ENCODE measurements at regions not wholly inside any gene's neighbourhood (a gene's known extent, or its start where the extent isn't known, plus 50 kb on each side); places are given as distances from the start of the nearest gene placed in this dataset.

- DNase-seq (ENCODE audit: low spot score): no peak
Measured at GRCh38 chr6:19033683-19034082, 646.5 kb downstream of the RNF144B start.

GRCh38 chr6:19034986-19035385, 647.8 kb downstream of the RNF144B start:
- no peak for DNase-seq (ENCODE audit: low spot score)

- DNase-seq (ENCODE audit: low spot score): no peak
Measured at GRCh38 chr6:19035461-19036195, 648.5 kb downstream of the RNF144B start.

- DNase-seq (ENCODE audit: low spot score): no peak
Measured at GRCh38 chr6:19036196-19036555, 649.0 kb downstream of the RNF144B start.

- no peak for DNase-seq (ENCODE audit: low spot score)
Measured at GRCh38 chr6:19037607-19038006, 650.5 kb downstream of the RNF144B start.

- no peak for DNase-seq (ENCODE audit: low spot score)
Measured at GRCh38 chr6:19039287-19039686, 652.1 kb downstream of the RNF144B start.

GRCh38 chr6:19041906-19042305, 654.8 kb downstream of the RNF144B start:
- no peak for DNase-seq (ENCODE audit: low spot score)

- no peak for DNase-seq (ENCODE audit: low spot score)
Measured at GRCh38 chr6:19042420-19042819, 655.3 kb downstream of the RNF144B start.

- no peak for DNase-seq (ENCODE audit: low spot score)
Measured at GRCh38 chr6:19050765-19051164, 663.6 kb downstream of the RNF144B start.

GRCh38 chr6:19052219-19052618, 665.1 kb downstream of the RNF144B start:
- no peak for DNase-seq (ENCODE audit: low spot score)

- no peak for DNase-seq (ENCODE audit: low spot score)
Measured at GRCh38 chr6:19059102-19059501, 672.0 kb downstream of the RNF144B start.

GRCh38 chr6:19067165-19067564, 680.0 kb downstream of the RNF144B start:
- DNase-seq (ENCODE audit: low spot score): no peak

- DNase-seq (ENCODE audit: low spot score): no peak
Measured at GRCh38 chr6:19070520-19070919, 683.4 kb downstream of the RNF144B start.

GRCh38 chr6:19083801-19084200, 696.7 kb downstream of the RNF144B start:
- DNase-seq (ENCODE audit: low spot score): no peak

- no peak for DNase-seq (ENCODE audit: low spot score)
Measured at GRCh38 chr6:19086480-19086879, 699.3 kb downstream of the RNF144B start.

GRCh38 chr6:19087296-19087695, 700.1 kb downstream of the RNF144B start:
- no peak for DNase-seq (ENCODE audit: low spot score)

- no peak for DNase-seq (ENCODE audit: low spot score)
Measured at GRCh38 chr6:19087897-19088296, 700.7 kb downstream of the RNF144B start.

GRCh38 chr6:19100752-19101151, 713.6 kb downstream of the RNF144B start:
- no peak for DNase-seq (ENCODE audit: low spot score)

GRCh38 chr6:19102936-19103335, 715.8 kb downstream of the RNF144B start:
- DNase-seq (ENCODE audit: low spot score): no peak

- DNase-seq (ENCODE audit: low spot score): no peak
Measured at GRCh38 chr6:19107468-19107867, 720.3 kb downstream of the RNF144B start.

GRCh38 chr6:19121521-19121920, 715.6 kb upstream of the ID4 start:
- no peak for DNase-seq (ENCODE audit: low spot score)

- DNase-seq (ENCODE audit: low spot score): no peak
Measured at GRCh38 chr6:19127081-19127480, 710.1 kb upstream of the ID4 start.

GRCh38 chr6:19128701-19129100, 708.5 kb upstream of the ID4 start:
- DNase-seq (ENCODE audit: low spot score): no peak

- no peak for DNase-seq (ENCODE audit: low spot score)
Measured at GRCh38 chr6:19135706-19136105, 701.5 kb upstream of the ID4 start.
